GM10266 (cell line): ENCODE measurements at regions not wholly inside any gene's neighbourhood (a gene's known extent, or its start where the extent isn't known, plus 50 kb on each side); places are given as distances from the start of the nearest gene placed in this dataset.
A peak's percentile ranks its signal among the peaks of the same experiment; 100 is the strongest.

ENCODE experiments used
- DNase-seq: peaks from one replicate; pipeline ENCODE4 v3.0.0; 2012; ENCODE audit errors: extremely low spot score
- TF ChIP-seq, protein P1 (sequence below): IDR thresholded peaks from 2 replicates; pipeline ENCODE4 v1.5.1; 2012; ENCODE audit warnings: mild to moderate bottlenecking, low read depth; ENCODE audit not compliant: control insufficient read depth, insufficient read depth; ENCODE audit errors: missing control alignments

DNA sequence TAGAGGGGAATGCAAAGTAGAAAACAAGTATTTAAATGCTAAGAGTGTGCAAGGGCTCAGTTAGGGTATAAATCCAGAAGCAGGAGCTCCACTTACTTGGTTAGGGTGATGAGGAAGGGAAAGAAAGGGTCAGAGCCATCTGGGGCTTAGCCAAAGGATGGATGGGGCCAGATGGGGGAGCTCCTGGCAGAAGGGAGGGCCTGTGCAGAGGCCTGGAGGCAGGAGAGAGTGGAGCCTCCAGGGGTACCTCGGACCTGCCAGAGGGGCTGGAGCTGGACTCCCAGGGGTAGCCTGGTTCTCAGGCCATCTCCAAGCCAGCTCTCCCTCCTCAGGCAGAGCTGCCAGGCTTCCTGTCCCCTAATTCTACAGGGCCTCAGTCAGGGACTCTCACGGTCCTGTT, 506.3 kb downstream of the SHQ1 start:
- DNase-seq, result no peak
- TF ChIP-seq, protein P1, sequence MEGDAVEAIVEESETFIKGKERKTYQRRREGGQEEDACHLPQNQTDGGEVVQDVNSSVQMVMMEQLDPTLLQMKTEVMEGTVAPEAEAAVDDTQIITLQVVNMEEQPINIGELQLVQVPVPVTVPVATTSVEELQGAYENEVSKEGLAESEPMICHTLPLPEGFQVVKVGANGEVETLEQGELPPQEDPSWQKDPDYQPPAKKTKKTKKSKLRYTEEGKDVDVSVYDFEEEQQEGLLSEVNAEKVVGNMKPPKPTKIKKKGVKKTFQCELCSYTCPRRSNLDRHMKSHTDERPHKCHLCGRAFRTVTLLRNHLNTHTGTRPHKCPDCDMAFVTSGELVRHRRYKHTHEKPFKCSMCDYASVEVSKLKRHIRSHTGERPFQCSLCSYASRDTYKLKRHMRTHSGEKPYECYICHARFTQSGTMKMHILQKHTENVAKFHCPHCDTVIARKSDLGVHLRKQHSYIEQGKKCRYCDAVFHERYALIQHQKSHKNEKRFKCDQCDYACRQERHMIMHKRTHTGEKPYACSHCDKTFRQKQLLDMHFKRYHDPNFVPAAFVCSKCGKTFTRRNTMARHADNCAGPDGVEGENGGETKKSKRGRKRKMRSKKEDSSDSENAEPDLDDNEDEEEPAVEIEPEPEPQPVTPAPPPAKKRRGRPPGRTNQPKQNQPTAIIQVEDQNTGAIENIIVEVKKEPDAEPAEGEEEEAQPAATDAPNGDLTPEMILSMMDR, result no peak

DNA sequence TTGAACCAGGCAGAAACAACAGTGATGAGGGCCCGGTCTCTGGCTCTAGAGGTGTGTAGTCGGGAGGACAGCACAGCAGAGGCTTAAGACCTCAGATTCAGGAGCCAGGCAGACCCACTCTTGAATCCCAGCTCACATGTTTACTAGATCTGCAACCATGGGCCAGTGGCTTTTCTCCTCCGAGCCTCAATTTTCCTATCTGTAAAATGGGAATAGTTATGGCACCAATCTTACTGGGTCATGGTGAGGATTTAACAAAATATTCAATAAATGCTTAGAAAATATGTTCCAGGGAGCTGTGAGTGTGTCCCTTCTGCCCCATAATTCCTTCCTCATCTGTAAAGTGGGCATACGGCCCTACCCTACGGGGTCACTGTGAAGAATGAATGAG, 506.9 kb downstream of the SHQ1 start:
- DNase-seq, result no peak
- TF ChIP-seq, protein P1, result no peak

DNA sequence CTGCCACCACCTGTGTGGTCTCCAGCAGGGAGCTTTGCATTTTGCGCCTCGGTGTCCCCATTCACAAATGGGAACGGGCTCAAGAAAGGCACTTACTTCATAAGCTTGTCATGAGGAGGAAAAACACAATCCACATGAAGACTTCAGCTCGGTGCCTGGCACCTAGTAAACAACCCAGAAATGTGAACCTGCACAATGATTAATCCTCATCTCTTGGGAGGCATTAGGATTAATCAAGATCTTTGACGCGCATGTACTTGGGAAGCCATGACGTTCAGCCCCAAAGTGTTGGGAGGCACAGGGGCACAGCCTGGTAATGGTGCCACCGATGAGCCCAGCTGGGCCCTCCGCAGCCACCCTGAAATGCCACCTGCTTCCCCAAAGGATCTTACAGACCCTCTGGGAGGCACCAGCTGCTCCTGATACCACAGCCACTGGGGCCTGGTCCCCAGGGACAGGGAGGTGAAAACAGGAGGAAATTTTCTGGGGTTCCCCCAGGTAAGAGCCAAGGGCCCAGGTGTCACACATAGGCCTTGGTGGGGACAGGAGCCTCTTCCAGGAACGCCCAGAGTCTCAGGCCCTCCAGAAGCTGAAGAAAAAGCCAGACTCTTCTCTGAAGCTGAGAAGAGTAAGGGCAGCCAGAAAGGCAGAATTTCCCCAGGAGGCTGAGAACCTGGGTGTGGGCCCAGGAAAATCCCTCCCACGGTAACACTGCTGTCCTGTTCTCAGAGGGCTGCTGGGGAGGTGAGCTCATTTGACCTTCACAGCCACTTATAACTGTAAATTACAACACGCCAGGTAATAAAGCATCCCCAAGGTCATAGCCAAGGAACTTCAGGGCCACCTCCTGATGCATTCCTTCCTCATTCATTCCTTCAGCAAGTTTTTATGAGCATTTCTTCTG, 507.5 kb downstream of the SHQ1 start:
- DNase-seq, result peak; percentile 57

DNA sequence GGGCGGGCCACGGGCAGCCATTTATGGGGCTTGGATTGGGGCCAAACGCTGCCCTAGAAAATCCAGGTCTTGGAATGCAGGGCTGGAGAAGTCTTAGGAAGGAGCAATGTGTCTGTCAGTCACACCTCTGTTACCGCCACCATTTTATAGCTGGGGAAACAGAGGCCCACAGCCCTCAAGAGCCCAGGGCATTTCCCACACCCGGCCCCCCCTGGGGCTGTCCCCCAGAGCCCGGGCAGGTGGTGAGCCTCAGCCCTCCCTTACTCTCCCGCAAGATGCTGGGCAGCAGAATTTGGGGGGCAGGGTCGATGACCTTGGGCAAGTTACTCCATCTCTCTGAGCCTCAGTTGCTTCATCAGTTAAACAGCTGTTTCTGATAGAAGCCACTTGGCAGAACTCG, 508.2 kb downstream of the SHQ1 start:
- DNase-seq, result no peak
- TF ChIP-seq, protein P1, result no peak

More for the DNA sequence above, 507.5 kb downstream of the SHQ1 start:
- TF ChIP-seq, protein P1, result no peak

DNA sequence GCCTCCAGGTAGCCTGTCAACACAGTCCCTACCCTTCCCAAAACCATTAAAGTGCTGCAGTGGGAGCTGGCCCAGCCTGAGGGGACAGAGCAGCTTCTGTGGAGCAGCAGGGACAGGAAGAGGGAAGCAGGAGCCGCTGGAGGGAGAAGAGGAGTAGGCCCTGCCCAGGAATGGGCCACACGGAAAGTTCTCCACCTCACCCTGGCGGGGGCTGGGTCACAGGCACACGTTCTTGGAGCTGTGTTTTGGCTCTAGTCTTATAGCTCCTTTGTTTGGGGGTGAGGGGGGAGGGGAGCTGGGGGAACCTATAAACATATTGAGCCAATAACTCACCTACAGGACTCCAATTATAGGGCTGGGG, 508.6 kb downstream of the SHQ1 start:
- no peak for DNase-seq
- TF ChIP-seq, protein P1, result no peak

DNA sequence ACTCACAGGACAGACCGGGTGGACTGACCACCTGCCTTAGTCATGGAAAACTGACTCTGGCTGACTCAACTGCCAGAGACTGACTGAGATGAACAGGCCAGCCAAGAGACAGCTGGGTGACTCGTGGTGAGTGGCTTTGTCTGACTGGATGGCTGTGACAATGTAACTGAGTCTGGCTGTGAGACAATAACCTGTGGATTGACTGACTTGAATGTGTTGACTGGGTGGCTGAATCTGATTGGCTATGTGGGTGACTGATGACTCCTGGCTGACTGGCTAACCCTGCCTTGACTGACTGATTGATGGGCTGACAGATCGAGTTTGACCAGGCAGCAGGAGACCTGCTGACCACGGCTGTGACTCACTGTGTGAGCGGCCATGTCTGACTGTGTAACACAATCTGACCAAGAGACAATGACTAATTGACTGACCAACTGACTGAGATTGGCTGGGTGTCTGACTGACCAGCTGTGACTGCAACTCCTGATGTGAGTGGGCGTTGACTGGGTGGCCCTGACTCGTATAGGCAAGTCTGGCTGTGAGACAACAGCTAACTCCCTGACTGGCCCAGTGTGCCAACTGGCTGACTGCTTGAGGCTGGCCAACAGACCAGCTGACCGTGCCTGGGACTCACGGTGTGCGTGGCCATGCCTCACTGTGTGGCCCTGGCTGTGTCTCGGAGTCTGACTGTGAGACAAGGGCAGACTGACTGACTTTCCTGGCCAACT, 509.1 kb downstream of the SHQ1 start:
- TF ChIP-seq, protein P1, result no peak
- DNase-seq, result peak; percentile 28
